ENCODE measurements at regions not wholly inside any gene's neighbourhood (a gene's known extent, or its start where the extent isn't known, plus 50 kb on each side); places are given as distances from the start of the nearest gene placed in this dataset.

GRCh38 chr6:163760860-163761259 lies 346.3 kb downstream of the QKI start (continued):
- TF ChIP-seq, protein P1, sequence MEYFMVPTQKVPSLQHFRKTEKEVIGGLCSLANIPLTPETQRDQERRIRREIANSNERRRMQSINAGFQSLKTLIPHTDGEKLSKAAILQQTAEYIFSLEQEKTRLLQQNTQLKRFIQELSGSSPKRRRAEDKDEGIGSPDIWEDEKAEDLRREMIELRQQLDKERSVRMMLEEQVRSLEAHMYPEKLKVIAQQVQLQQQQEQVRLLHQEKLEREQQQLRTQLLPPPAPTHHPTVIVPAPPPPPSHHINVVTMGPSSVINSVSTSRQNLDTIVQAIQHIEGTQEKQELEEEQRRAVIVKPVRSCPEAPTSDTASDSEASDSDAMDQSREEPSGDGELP (CRISPR knock-in tag; IDR thresholded peaks at IDR 0.05; ENCODE audit: borderline replicate concordance) = no peak

GRCh38 chr6:163759542-163759941 lies 345.0 kb downstream of the QKI start:
- POLR2A ChIA-PET = interaction anchor here (1.3 to 1.7 kb wide), 3 partner anchors 10 to 18 kb away, joined by 3 to 4 read pairs (median 3); no protein-coding TSS in a partner anchor
- no peak for FAIRE-seq
- TF ChIP-seq SETDB1 (IDR thresholded peaks at IDR 0.05; ENCODE audit: low read length) (no peak), JUNB (CRISPR knock-in tag; conservative IDR thresholded peaks at IDR 0.05) (no peak), ZKSCAN8 (CRISPR knock-in tag; IDR thresholded peaks at IDR 0.05) (no peak), BACH1 (tag; IDR thresholded peaks at IDR 0.05) (no peak), ZNF586 (CRISPR knock-in tag; conservative IDR thresholded peaks at IDR 0.05) (no peak), DIDO1 (tag; IDR thresholded peaks at IDR 0.05; ENCODE audit: low read depth) (no peak), ASH1L (IDR thresholded peaks at IDR 0.05; ENCODE audit: borderline replicate concordance, low read depth, partially characterized antibody) (no peak), MLLT1 (IDR thresholded peaks at IDR 0.05) (no peak), TEAD2 (tag; IDR thresholded peaks at IDR 0.05) (no peak), RBBP5 (IDR thresholded peaks at IDR 0.05; ENCODE audit: borderline replicate concordance, insufficient read depth, low read length, poor library complexity, severe bottlenecking) (no peak), FOSL1 (tag; conservative IDR thresholded peaks at IDR 0.05) (no peak), PTRF (tag; IDR thresholded peaks at IDR 0.05) (no peak), XRCC3 (IDR thresholded peaks at IDR 0.05) (no peak), GATA2 (CRISPR knock-in tag; IDR thresholded peaks at IDR 0.05) (no peak), ZBTB7A (IDR thresholded peaks at IDR 0.05; ENCODE audit: borderline replicate concordance, control insufficient read depth, low read depth, low read length) (no peak), ETS2 (tag; IDR thresholded peaks at IDR 0.05; ENCODE audit: borderline replicate concordance, poor library complexity, severe bottlenecking) (no peak)

More at GRCh38 chr6:163759542-163759941, 345.0 kb downstream of the QKI start:
- no TSS peak for BruUV-seq (replicated peaks)
- Histone ChIP-seq H3K79me2 (ENCODE audit: control insufficient read depth, insufficient read depth, low read length) (no peaks in the 10 kb centered on the region), H3K27ac (ENCODE audit: extremely low read depth, low read depth, low read length) (no peak overlapping the region), H3K9me1 (ENCODE audit: control insufficient read depth, insufficient read depth, low read length) (no peaks in the 10 kb centered on the region), H4K20me1 (replicated peaks; ENCODE audit: control insufficient read depth, insufficient read depth, low read length) (no peaks in the 10 kb centered on the region), H3K4me1 (replicated peaks in 1 of 2; ENCODE audit: control insufficient read depth in 2 of 2, insufficient read depth in 2 of 2, low read length in 2 of 2) (no peaks in the 10 kb centered on the region; a peak in 1 of 5 replicates), H2AFZ (ENCODE audit: low read depth, low read length) (no peak overlapping the region; the same call in 1 of the 2 replicates), H3K9ac (ENCODE audit: insufficient read depth in 1 of 2, low read depth in 2 of 2, low read length in 2 of 2) (no peak overlapping the region), H3K4me2 (ENCODE audit: insufficient read depth, low read length) (no peak overlapping the region), H3K36me3 (ENCODE audit: control insufficient read depth, insufficient read depth, low read length) (no peaks in the 10 kb centered on the region), H3K4me3 (no peak overlapping the region), H3K27me3 (ENCODE audit: control insufficient read depth in 2 of 2, insufficient read depth in 2 of 2, low read length in 2 of 2) (peaks cover 5 to 7% of the 10 kb centered on the region in 2 experiments; a peak in 2 of 5 replicates), H3K9me3 (replicated peaks; ENCODE audit: control insufficient read depth, insufficient read depth, low read depth, low read length) (no peaks in the 10 kb centered on the region)
- intact Hi-C loops (cut with micrococcal nuclease) (no loop called here), in situ Hi-C loops (cut with MboI) (no loop called here)
- DNase-seq (ENCODE audit: extremely low read depth in 1 of 4, low spot score in 3 of 4) = no peak
- 28% methylated on average over 5 of the region's 5 CpGs for WGBS (ENCODE audit: insufficient coverage, low coverage, missing lambda C conversion rate)
- no peak for ATAC-seq
- CTCF ChIA-PET (ENCODE audit: low intra/inter-chr PET ratio) = no interaction called here

All from K562 (cell line).